COLO668 (cell line): ENCODE measurements at regions not wholly inside any gene's neighbourhood (a gene's known extent, or its start where the extent isn't known, plus 50 kb on each side); places are given as distances from the start of the nearest gene placed in this dataset.

Experiments
- DNase-seq: peaks from one replicate; lab custom pipeline; 2025; ENCODE audit not compliant: unreplicated experiment; lab: John Stamatoyannopoulos, UW

DNA sequence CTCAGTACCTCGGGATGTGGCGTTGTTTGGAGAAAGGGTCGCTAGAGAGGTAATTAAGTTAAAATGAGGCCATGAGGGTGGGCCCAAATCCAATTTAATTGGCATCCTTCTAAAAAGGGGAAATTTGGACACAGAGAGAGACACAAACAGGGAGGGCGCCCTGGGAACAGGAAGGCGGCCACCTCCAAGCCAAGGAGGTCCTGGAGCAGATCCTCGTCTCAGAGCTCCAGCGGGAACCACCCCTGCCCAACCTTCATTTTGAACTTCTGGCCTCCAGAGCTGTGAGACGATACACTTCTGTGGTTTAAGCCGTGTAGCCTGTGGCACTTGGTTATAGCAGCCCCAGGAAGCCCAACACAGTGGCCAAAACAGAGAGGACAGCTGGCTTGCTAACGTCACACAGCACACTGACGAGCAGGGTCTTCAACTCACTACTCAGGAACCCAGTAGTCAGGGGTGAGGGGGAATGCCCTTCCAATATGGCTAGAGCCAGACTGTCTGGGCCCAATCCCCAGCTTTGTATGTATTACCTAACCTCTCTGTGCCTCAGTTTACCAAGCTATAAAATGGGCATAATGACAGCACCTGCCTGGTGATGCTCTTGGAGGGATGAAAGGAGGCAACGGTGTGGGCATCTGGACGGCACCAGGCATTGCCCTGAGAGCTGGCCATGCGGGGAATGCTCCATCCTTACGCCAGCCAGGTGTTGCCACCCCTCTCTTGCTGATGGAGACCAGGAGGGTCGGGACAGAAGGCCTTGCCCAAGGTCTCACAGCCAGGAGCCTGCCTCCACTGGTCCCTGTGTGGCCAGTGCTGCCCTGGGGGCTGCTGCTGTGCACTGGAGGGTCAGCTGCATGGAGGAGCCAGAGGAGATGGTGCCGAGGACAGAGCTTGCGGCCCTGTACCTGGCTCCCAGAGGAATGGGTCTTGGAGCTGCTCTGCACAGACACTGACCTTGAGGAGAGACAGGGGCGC lies 53.3 kb upstream of the LINC01488 start:
- no peak for DNase-seq

DNA sequence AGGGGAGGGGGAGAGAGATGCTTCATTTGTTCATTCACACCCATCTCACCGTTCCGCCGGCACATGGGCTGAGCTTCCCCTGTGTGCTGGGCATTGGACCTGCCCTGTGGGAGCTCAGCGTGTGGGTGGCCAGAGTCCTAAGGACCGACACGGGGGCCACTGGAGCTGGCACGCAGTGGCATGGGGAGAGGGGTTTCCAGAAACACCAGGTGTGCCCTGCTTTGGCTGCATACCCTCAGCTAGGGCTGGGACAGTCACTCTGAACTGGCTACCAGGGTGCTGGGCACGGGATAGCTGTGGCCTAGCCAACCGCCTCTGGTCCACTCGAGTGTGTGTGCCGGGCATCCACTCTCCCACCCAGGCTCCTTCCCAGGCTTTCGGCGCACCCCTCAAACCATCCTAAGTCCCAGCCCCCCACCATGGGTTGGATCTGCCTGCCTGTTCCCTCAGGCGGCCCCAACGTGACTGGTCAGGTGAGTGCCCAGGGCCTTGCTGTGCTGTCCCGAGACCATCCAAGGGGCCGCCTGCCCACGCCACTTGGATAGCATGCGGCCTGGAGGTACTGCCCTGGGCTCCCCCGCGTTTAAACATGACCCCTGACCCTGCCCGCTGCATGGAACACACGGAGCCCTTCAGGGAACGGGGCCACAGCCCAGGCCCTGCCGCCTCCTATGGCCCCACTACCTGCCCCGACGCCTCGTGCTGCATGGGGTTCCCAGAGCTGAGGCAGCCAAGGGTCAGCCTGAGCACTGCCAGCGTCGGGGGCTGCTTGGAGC lies 51.6 kb upstream of the LINC01488 start:
- no peak for DNase-seq

GRCh38 chr11:69430566-69430965 lies 50.9 kb upstream of the LINC01488 start:
- DNase-seq: no peak

DNA sequence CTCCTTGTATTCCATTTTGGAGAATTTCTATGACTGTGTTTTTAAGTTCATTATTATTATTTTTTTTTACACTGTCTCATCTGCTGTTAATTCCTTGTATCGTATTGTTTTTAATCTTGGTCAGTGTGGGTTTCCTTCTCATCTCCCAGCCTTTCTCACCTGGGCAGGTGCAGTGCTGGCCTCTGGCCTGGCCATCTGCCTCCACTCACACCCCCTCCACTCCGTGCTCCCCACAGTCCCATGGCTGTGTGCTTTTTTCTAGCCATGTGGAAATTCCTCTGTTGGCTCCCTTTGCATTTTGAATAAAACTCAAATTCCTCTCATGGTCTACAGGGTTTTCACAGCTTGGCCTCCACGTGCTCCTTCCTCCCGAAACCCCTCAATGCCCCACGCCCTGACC lies 50.3 kb upstream of the LINC01488 start:
- no peak for DNase-seq
